HCT116 (cell line): ENCODE measurements at regions not wholly inside any gene's neighbourhood (a gene's known extent, or its start where the extent isn't known, plus 50 kb on each side); places are given as distances from the start of the nearest gene placed in this dataset.

Source experiments
- ATAC-seq: fragments of 200-7000 bp; cut with Tn5 transposase; 2 replicates; pipeline ENCODE4 v1.9.1; 2020; ENCODE audit warnings: mild to moderate bottlenecking, moderate library complexity
- BruUV-seq: library from RNA; stranded (reverse); fragments of 400-500 nt; replicated peaks from 2 replicates; lab custom pipeline; 2021; lab: Mats Ljungman, UMichigan
- CTCF ChIA-PET: fragments of 300-600 bp; sonication (Branson Sonifier 250); formaldehyde crosslinking; loops from one replicate; lab custom pipeline; 2021; ENCODE audit warnings: antibody characterized with exemption; lab: Charles Lee
- POLR2A ChIA-PET: fragments of 300-600, 350-600 bp; sonication (Branson Sonifier 250); formaldehyde crosslinking; loops from one replicate; lab custom pipeline; 2021; ENCODE audit warnings: antibody characterized with exemption; lab: Charles Lee
- RAD21 ChIA-PET, 2 experiments: fragments of 300-600 bp; sonication (Branson Sonifier 250); formaldehyde crosslinking; loops; one replicate each; lab custom pipeline; 2023; ENCODE audit warnings: low total read pairs in 2 of 2; ENCODE audit not compliant: uncharacterized antibody in 2 of 2, unreplicated experiment in 2 of 2, low non-redundant PET in 1 of 2; lab: Charles Lee
- DNase-seq: peaks from one replicate; pipeline ENCODE4 v3.0.0-alpha.2; 2010; ENCODE audit warnings: low read depth, low spot score
- H2AFZ ChIP-seq: fragments of 200-600 bp; shearing (Covaris generic), sonication (generic); 2 replicates; pipeline ENCODE4 v1.6.1; 2017; ENCODE audit warnings: low read depth, mixed run types, mixed read lengths, antibody characterized with exemption, low read length; ENCODE audit not compliant: poor library complexity, severe bottlenecking
- H3K27ac ChIP-seq: 2 replicates; pipeline ENCODE4 v1.5.1; 2012; ENCODE audit warnings: low read depth, low read length
- H3K27me3 ChIP-seq: fragments of 200-600 bp; sonication (generic); 2 replicates; pipeline ENCODE4 v1.6.1; 2016; ENCODE audit warnings: mixed run types, low read length, mixed read lengths; ENCODE audit not compliant: insufficient read depth
- H3K36me3 ChIP-seq, 2 experiments: fragments of 200-500 bp in 1 of 2; fragments of 200-600 bp in 1 of 2; sonication (Bioruptor generic) in 1 of 2; sonication (generic) in 1 of 2; 2 replicates each; pipeline versions ENCODE4 v1.5.1 to v1.6.1; 2014 to 2016; ENCODE audit warnings: low read length in 2 of 2, inconsistent platforms in 1 of 2, mixed read lengths in 1 of 2, mixed run types in 1 of 2; ENCODE audit not compliant: insufficient read depth in 2 of 2, control insufficient read depth in 1 of 2
- H3K4me1 ChIP-seq, 2 experiments: fragments of 200-600 bp in 1 of 2; sonication (generic) in 1 of 2; 2 replicates each; pipeline versions ENCODE4 v1.5.1 to v1.6.1; 2012 to 2017; ENCODE audit warnings: low read length in 2 of 2, inconsistent platforms in 1 of 2, mild to moderate bottlenecking in 1 of 2, mixed read lengths in 1 of 2, mixed run types in 1 of 2, moderate library complexity in 1 of 2; ENCODE audit not compliant: insufficient read depth in 2 of 2, control insufficient read depth in 1 of 2
- H3K4me2 ChIP-seq: fragments of 200-600 bp; sonication (generic); 2 replicates; pipeline ENCODE4 v1.6.1; 2017; ENCODE audit warnings: mixed run types, low read length, mixed read lengths
- H3K4me3 ChIP-seq, 2 experiments: fragments of 200-600 bp in 1 of 2; sonication (generic) in 1 of 2; replicated peaks in 1 of 2; 2 replicates each; pipeline ENCODE4 v1.5.1; 2011 to 2016; ENCODE audit warnings: low read length in 2 of 2, control low read depth in 1 of 2, low read depth in 1 of 2, mild to moderate bottlenecking in 1 of 2, mixed read lengths in 1 of 2, mixed run types in 1 of 2
- H3K79me2 ChIP-seq: fragments of 200-600 bp; sonication (generic); 2 replicates; pipeline ENCODE4 v1.6.1; 2017; ENCODE audit warnings: mild to moderate bottlenecking, mixed run types, low read length, moderate library complexity, mixed read lengths; ENCODE audit not compliant: insufficient read depth
- H3K9ac ChIP-seq: fragments of 200-600 bp; sonication (generic); 2 replicates; pipeline ENCODE4 v1.6.1; 2016; ENCODE audit warnings: low read length, mixed read lengths
- H3K9me2 ChIP-seq: fragments of 200-600 bp; sonication (generic), shearing (Covaris generic); 2 replicates; pipeline ENCODE4 v1.6.1; 2017; ENCODE audit warnings: mixed run types, mild to moderate bottlenecking, moderate library complexity; ENCODE audit not compliant: insufficient read depth
- H3K9me3 ChIP-seq, 2 experiments: fragments of 200-500 bp in 1 of 2; fragments of 200-600 bp in 1 of 2; sonication (Bioruptor generic) in 1 of 2; sonication (generic) in 1 of 2; 2 replicates each; pipeline ENCODE4 v1.6.1; 2014 to 2017; ENCODE audit warnings: low read length in 2 of 2, mixed read lengths in 2 of 2, inconsistent platforms in 1 of 2, low read depth in 1 of 2, mild to moderate bottlenecking in 1 of 2, mixed run types in 1 of 2, moderate library complexity in 1 of 2; ENCODE audit not compliant: control insufficient read depth in 1 of 2, insufficient read depth in 1 of 2
- H4K20me1 ChIP-seq: fragments of 200-600 bp; sonication (generic), shearing (Covaris generic); 2 replicates; pipeline ENCODE4 v1.6.1; 2017; ENCODE audit warnings: mixed run types, mild to moderate bottlenecking, moderate library complexity; ENCODE audit not compliant: insufficient read depth
- CBX3 ChIP-seq: IDR thresholded peaks from 2 replicates; pipeline ENCODE4 v1.6.1; 2012; ENCODE audit warnings: low read depth
- EGR1 ChIP-seq: IDR thresholded peaks from 2 replicates; pipeline ENCODE4 v1.6.1; 2012; ENCODE audit warnings: low read depth
- ELF1 ChIP-seq: IDR thresholded peaks from 2 replicates; pipeline ENCODE4 v1.6.1; 2012; ENCODE audit warnings: low read depth, borderline replicate concordance
- EZH2 ChIP-seq: fragments of 200-600 bp; sonication (generic); IDR thresholded peaks from 2 replicates; pipeline ENCODE4 v1.6.1; 2017; ENCODE audit warnings: antibody characterized with exemption, mixed run types
- FOSL1 ChIP-seq: IDR thresholded peaks from 2 replicates; pipeline ENCODE4 v1.6.1; 2012; ENCODE audit warnings: low read depth
- POLR2AphosphoS5 ChIP-seq: IDR thresholded peaks from 2 replicates; pipeline ENCODE4 v1.6.1; 2011; ENCODE audit warnings: mild to moderate bottlenecking, low read depth, low read length, moderate library complexity
- RAD21 ChIP-seq: IDR thresholded peaks from 2 replicates; pipeline ENCODE4 v1.6.1; 2012; ENCODE audit warnings: low read depth, mild to moderate bottlenecking
- SP1 ChIP-seq: IDR thresholded peaks from 2 replicates; pipeline ENCODE4 v1.6.1; 2012; ENCODE audit warnings: low read depth
- SRF ChIP-seq: IDR thresholded peaks from 2 replicates; pipeline ENCODE4 v1.6.1; 2012; ENCODE audit warnings: low read depth
- TCF7L2 ChIP-seq: IDR thresholded peaks from 2 replicates; pipeline ENCODE4 v1.7.0; 2011; ENCODE audit warnings: borderline replicate concordance, inconsistent platforms; ENCODE audit not compliant: insufficient read depth, insufficient read length; ENCODE audit errors: extremely low read depth
- YY1 ChIP-seq: IDR thresholded peaks from 2 replicates; pipeline ENCODE4 v1.6.1; 2011; ENCODE audit warnings: low read length, low read depth, moderate library complexity, mild to moderate bottlenecking; ENCODE audit not compliant: insufficient replicate concordance; ENCODE audit errors: extremely low read depth
- ZBTB33 ChIP-seq: IDR thresholded peaks from 2 replicates; pipeline ENCODE4 v1.6.1; 2011; ENCODE audit warnings: mild to moderate bottlenecking, low read length, moderate library complexity; ENCODE audit not compliant: insufficient replicate concordance; ENCODE audit errors: extremely low read depth
- ZFX ChIP-seq: fragments of 450-650 bp; IDR thresholded peaks from 2 replicates; pipeline ENCODE4 v1.6.1; 2017
- intact Hi-C: fragments of 100-400 bp; cut with micrococcal nuclease; formaldehyde crosslinking; loops from 2 replicates; pipeline ENCODE4 v1.10.0; 2022
- TF ChIP-seq, protein P1 (sequence below): IDR thresholded peaks from 2 replicates; pipeline ENCODE4 v1.6.1; 2012
- TF ChIP-seq, protein P2 (sequence below): IDR thresholded peaks from 2 replicates; pipeline ENCODE4 v1.6.1; 2012; ENCODE audit warnings: low read depth

DNA sequence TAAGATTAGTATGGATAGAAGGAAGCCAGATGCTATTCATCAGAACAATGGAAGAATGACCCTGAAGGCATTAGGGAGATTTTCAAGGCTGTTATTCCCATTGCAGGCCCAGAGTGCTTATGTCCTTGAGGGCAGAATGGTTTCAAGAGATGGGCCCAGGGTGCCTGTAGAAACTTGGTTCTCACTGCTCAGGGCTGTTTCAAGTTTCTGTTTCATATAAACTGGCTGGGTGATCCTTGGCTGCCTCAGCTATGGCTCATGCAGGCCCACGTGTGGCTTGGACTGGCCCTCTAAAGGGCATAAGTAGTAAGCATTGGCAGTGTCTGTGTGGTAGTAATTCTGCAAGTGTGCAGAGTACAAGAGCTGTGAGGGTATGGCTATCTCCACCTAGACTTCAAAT is 540.9 kb upstream of the MAN1A1 start:
- TF ChIP-seq POLR2AphosphoS5 = no peak
- no peak for TF ChIP-seq ZBTB33
- no peak for TF ChIP-seq CBX3
- TF ChIP-seq EGR1 = no peak
- no peak for TF ChIP-seq TCF7L2
- TF ChIP-seq EZH2 = no peak
- TF ChIP-seq, protein P1, sequence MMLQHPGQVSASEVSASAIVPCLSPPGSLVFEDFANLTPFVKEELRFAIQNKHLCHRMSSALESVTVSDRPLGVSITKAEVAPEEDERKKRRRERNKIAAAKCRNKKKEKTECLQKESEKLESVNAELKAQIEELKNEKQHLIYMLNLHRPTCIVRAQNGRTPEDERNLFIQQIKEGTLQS = no peak
- no peak for TF ChIP-seq YY1
- TF ChIP-seq ZFX = no peak
- no peak for TF ChIP-seq RAD21
- TF ChIP-seq ELF1 = no peak
- TF ChIP-seq FOSL1 = no peak
- TF ChIP-seq, protein P2, sequence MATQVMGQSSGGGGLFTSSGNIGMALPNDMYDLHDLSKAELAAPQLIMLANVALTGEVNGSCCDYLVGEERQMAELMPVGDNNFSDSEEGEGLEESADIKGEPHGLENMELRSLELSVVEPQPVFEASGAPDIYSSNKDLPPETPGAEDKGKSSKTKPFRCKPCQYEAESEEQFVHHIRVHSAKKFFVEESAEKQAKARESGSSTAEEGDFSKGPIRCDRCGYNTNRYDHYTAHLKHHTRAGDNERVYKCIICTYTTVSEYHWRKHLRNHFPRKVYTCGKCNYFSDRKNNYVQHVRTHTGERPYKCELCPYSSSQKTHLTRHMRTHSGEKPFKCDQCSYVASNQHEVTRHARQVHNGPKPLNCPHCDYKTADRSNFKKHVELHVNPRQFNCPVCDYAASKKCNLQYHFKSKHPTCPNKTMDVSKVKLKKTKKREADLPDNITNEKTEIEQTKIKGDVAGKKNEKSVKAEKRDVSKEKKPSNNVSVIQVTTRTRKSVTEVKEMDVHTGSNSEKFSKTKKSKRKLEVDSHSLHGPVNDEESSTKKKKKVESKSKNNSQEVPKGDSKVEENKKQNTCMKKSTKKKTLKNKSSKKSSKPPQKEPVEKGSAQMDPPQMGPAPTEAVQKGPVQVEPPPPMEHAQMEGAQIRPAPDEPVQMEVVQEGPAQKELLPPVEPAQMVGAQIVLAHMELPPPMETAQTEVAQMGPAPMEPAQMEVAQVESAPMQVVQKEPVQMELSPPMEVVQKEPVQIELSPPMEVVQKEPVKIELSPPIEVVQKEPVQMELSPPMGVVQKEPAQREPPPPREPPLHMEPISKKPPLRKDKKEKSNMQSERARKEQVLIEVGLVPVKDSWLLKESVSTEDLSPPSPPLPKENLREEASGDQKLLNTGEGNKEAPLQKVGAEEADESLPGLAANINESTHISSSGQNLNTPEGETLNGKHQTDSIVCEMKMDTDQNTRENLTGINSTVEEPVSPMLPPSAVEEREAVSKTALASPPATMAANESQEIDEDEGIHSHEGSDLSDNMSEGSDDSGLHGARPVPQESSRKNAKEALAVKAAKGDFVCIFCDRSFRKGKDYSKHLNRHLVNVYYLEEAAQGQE = no peak
- TF ChIP-seq SRF = no peak
- TF ChIP-seq SP1 = no peak
- no peaks in the 10 kb centered on the region for H3K79me2 ChIP-seq
- no peaks in the 10 kb centered on the region for H3K27me3 ChIP-seq
- ChIA-PET POLR2A (no interaction called here), RAD21 (no interaction called here), CTCF (no interaction called here)
- H3K36me3 ChIP-seq = no peaks in the 10 kb centered on the region
- no peak overlapping the region for H2AFZ ChIP-seq
- H3K4me3 ChIP-seq = no peak overlapping the region
- no peak overlapping the region for H3K4me2 ChIP-seq
- no peak overlapping the region for H3K27ac ChIP-seq
- H3K9ac ChIP-seq = no peak overlapping the region
- no TSS peak for BruUV-seq
- H3K4me1 ChIP-seq = no peaks in the 10 kb centered on the region
- ATAC-seq (no peak), DNase-seq (no peak)
- no peaks in the 10 kb centered on the region for H3K9me2 ChIP-seq
- intact Hi-C loops = no loop called here
- H4K20me1 ChIP-seq = no peaks in the 10 kb centered on the region
- no peaks in the 10 kb centered on the region for H3K9me3 ChIP-seq
